Fibroblast of the conjunctiva (primary cell): ENCODE measurements at regions not wholly inside any gene's neighbourhood (a gene's known extent, or its start where the extent isn't known, plus 50 kb on each side); places are given as distances from the start of the nearest gene placed in this dataset.

ENCODE experiments used
- DNase-seq: peaks from one replicate; pipeline ENCODE4 v3.0.0-alpha.2; 2010; ENCODE audit warnings: low read depth

GRCh38 chr1:81699234-81699633 lies 101.5 kb upstream of the ADGRL2 start:
- DNase-seq = no peak

- peak; percentile 55 for DNase-seq
Observed at GRCh38 chr1:81695741-81696140, 105.0 kb upstream of the ADGRL2 start.

- no peak for DNase-seq
Observed at GRCh38 chr1:81693316-81693715, 107.4 kb upstream of the ADGRL2 start.

GRCh38 chr1:81690676-81691453 lies 109.9 kb upstream of the ADGRL2 start:
- no peak for DNase-seq

- DNase-seq = peak; percentile 53
Observed at GRCh38 chr1:81689531-81689941, 111.2 kb upstream of the ADGRL2 start.

GRCh38 chr1:81682490-81682889 lies 118.2 kb upstream of the ADGRL2 start:
- DNase-seq = no peak

- no peak for DNase-seq
Observed at GRCh38 chr1:81681601-81682266, 119.0 kb upstream of the ADGRL2 start.

- no peak for DNase-seq
Observed at GRCh38 chr1:81681114-81681513, 119.6 kb upstream of the ADGRL2 start.

- DNase-seq = no peak
Observed at GRCh38 chr1:81679942-81680341, 120.8 kb upstream of the ADGRL2 start.

- DNase-seq = no peak
Observed at GRCh38 chr1:81678779-81679178, 122.0 kb upstream of the ADGRL2 start.

- DNase-seq = no peak
Observed at GRCh38 chr1:81672766-81673165, 128.0 kb upstream of the ADGRL2 start.

- DNase-seq = no peak
Observed at GRCh38 chr1:81671038-81671437, 129.7 kb upstream of the ADGRL2 start.

- DNase-seq = peak; percentile 75
Observed at GRCh38 chr1:81670286-81670685, 130.4 kb upstream of the ADGRL2 start.

GRCh38 chr1:81666586-81666985 lies 134.1 kb upstream of the ADGRL2 start:
- DNase-seq = no peak

- peak; percentile 10 for DNase-seq
Observed at GRCh38 chr1:81664341-81664740, 136.4 kb upstream of the ADGRL2 start.

GRCh38 chr1:81662913-81663526 lies 137.7 kb upstream of the ADGRL2 start:
- no peak for DNase-seq

- DNase-seq = no peak
Observed at GRCh38 chr1:81660286-81660685, 140.4 kb upstream of the ADGRL2 start.

GRCh38 chr1:81654657-81655056 lies 146.1 kb upstream of the ADGRL2 start:
- no peak for DNase-seq

- DNase-seq = no peak
Observed at GRCh38 chr1:81654147-81654546, 146.6 kb upstream of the ADGRL2 start.

GRCh38 chr1:81650776-81651175 lies 150.0 kb upstream of the ADGRL2 start:
- no peak for DNase-seq

GRCh38 chr1:81635816-81636215 lies 164.9 kb upstream of the ADGRL2 start:
- no peak for DNase-seq

- no peak for DNase-seq
Observed at GRCh38 chr1:81634294-81634693, 166.4 kb upstream of the ADGRL2 start.

- DNase-seq = no peak
Observed at GRCh38 chr1:81619156-81619555, 181.6 kb upstream of the ADGRL2 start.
